Activated T-helper 2 cell treated with anti-CD3 and anti-CD28 coated beads, Interferon-gamma antibody, Interleukin-2, Interleukin-4, amounts not matched to agents 10 μg/mL and 5 μg/mL and 100 μg/mL, durations not matched to agents 14 hours and 24 hours and 36 hours (primary cell): ENCODE measurements at regions not wholly inside any gene's neighbourhood (a gene's known extent, or its start where the extent isn't known, plus 50 kb on each side); places are given as distances from the start of the nearest gene placed in this dataset.

ENCODE experiments used
- DNase-seq: peaks from one replicate; pipeline ENCODE4 v3.0.0; 2021; ENCODE audit warnings: low spot score
- H3K27ac Mint-ChIP-seq: one replicate; pipeline ENCODE4 v1.8.0; 2021; ENCODE audit warnings: mixed read lengths
- H3K27me3 Mint-ChIP-seq: one replicate; pipeline ENCODE4 v1.8.0; 2021; ENCODE audit warnings: low read depth, mixed read lengths
- H3K36me3 Mint-ChIP-seq: one replicate; pipeline ENCODE4 v1.8.0; 2021; ENCODE audit warnings: low read depth, mixed read lengths
- H3K4me1 Mint-ChIP-seq: one replicate; pipeline ENCODE4 v1.8.0; 2021; ENCODE audit warnings: low read depth, mixed read lengths
- H3K4me3 Mint-ChIP-seq: one replicate; pipeline ENCODE4 v1.8.0; 2021; ENCODE audit warnings: low read depth, mild to moderate bottlenecking, moderate library complexity, mixed read lengths
- H3K9me3 Mint-ChIP-seq: one replicate; pipeline ENCODE4 v1.8.0; 2021; ENCODE audit warnings: mixed read lengths
- intact Hi-C: fragments of 100-400 bp; cut with micrococcal nuclease; formaldehyde crosslinking; loops from one replicate; pipeline ENCODE4 v1.15.1; 2023

DNA sequence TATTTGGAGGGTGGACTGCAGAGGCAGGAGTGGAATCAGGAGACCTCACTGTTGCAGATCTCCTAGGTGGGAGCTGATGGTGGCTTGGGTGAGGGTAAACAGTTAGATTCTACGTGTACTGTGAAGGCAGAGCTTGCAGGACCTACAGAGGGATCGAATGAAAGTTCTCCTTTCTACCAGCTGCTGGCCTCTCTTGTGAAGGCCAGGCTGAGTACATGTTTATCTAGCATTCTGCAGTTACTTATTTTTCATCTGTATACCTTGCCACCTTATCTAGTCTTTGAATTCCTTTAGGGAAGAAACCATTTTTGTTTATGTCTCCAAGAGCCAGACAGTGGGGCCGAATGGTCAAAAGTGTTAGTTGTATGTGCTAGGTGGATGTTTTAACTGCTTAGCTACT, 57.6 kb downstream of the PTTG1 start:
- no peak overlapping the region for H3K4me3 Mint-ChIP-seq
- no peak for DNase-seq
- H3K36me3 Mint-ChIP-seq: peaks cover 80% of the 10 kb centered on the region
- H3K9me3 Mint-ChIP-seq: no peaks in the 10 kb centered on the region
- H3K27me3 Mint-ChIP-seq: no peaks in the 10 kb centered on the region
- intact Hi-C loops: no loop called here
- peak overlapping the region; percentile 85 for H3K27ac Mint-ChIP-seq
- peaks cover 70% of the 10 kb centered on the region for H3K4me1 Mint-ChIP-seq

DNA sequence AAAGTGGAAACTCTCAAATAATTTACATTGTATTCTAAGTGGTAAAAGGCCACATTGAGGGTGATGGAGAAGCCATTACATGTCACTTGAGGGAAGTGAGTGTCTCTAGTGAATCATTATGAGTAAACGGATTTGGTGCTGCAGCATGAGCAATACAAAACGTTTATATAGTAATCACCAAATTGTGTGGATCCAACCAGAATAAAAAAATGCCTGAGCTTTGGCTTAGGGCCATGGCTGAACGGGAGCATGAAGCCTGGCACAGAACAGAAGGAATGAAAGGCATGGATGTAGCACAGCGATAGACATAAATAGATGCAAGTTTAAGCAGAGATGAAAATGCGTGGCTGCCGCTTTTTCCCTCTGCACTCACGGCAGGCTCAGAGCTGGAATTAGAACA, 58.3 kb downstream of the PTTG1 start:
- H3K4me3 Mint-ChIP-seq: no peak overlapping the region
- H3K4me1 Mint-ChIP-seq: peaks cover 72% of the 10 kb centered on the region
- H3K27me3 Mint-ChIP-seq: no peaks in the 10 kb centered on the region
- peaks cover 82% of the 10 kb centered on the region for H3K36me3 Mint-ChIP-seq
- intact Hi-C loops: no loop called here
- DNase-seq: no peak
- peak overlapping the region; percentile 85 for H3K27ac Mint-ChIP-seq
- H3K9me3 Mint-ChIP-seq: no peaks in the 10 kb centered on the region

DNA sequence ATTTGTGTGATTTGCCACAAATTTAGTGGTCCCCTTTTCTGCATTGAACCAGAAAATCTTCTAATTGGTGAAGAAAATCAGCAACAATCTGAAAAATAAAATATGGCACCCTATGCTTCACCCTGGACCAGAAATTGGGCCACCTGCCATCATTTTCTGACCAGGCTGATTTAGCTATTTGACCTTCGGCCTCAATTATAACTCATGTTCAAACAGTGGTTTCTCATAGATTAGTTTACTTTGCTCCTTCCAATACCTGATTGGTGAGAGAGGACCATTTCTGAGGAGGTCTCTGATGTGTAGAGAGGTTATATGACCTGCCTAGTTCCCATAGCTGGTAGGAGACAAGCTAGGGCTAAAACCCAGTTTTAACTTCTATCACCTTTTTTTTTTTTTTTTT, 59.0 kb downstream of the PTTG1 start:
- Mint-ChIP-seq H3K9me3 (no peaks in the 10 kb centered on the region), H3K27ac (peak overlapping the region; percentile 46), H3K27me3 (no peaks in the 10 kb centered on the region), H3K4me3 (no peak overlapping the region), H3K36me3 (peaks cover 83% of the 10 kb centered on the region), H3K4me1 (peaks cover 72% of the 10 kb centered on the region)
- intact Hi-C loops: no loop called here
- no peak for DNase-seq

DNA sequence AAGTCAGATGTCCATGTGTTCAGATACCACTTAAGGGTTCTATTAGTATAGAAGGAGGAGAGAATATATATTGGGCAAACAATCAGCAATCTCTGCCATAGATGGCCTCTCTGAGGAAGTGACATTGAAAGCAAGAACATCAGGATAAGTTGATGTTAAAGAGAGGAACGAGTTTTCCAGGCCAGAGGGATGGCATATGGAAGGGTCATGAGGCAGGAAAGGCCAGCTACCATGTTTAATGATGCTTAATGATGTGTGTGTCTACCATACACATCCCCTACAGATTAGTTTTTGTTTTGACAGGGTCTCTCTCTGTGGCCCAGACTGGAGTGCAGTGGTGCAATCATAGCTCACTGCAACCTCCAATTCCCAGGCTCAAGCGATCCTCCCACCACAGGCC, 63.0 kb downstream of the PTTG1 start:
- peaks cover 84% of the 10 kb centered on the region for H3K36me3 Mint-ChIP-seq
- peaks cover 56% of the 10 kb centered on the region for H3K4me1 Mint-ChIP-seq
- H3K27me3 Mint-ChIP-seq: no peaks in the 10 kb centered on the region
- intact Hi-C loops: loop anchor here (2.0 kb wide), 1 partner anchor 14 kb away; no protein-coding TSS in a partner anchor
- DNase-seq: no peak
- H3K27ac Mint-ChIP-seq: peak overlapping the region; percentile 48
- no peak overlapping the region for H3K4me3 Mint-ChIP-seq
- no peaks in the 10 kb centered on the region for H3K9me3 Mint-ChIP-seq

DNA sequence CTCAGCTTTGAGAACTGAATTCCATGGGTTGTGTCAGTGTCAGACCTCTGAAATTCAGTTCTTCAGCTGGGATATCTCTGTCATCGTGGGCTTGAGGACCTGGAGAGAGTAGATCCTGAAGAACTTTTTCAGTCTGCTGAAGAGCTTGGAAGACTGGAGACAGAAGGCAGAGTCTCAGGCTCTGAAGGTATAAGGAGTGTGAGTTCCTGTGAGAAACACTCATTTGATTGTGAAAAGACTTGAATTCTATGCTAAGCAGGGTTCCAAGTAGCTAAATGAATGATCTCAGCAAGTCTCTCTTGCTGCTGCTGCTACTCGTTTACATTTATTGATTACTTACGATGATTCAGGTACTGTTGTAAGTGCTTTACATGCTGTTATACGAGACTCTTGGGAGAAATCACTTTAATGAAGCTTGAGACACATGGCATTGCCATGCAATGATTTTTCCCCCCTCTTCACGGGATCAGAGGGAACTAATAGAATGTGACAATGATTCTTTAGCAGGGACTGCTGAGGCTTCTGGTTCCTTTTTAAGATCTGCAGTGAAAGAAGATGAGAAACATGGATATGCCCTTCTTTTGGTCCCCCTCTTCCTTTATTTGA, 63.8 kb downstream of the PTTG1 start:
- Mint-ChIP-seq H3K4me3 (no peak overlapping the region), H3K9me3 (no peaks in the 10 kb centered on the region), H3K27ac (peak overlapping the region; percentile 17), H3K36me3 (peaks cover 80% of the 10 kb centered on the region), H3K27me3 (no peaks in the 10 kb centered on the region), H3K4me1 (peaks cover 52% of the 10 kb centered on the region)
- no peak for DNase-seq
- intact Hi-C loops: loop anchor here (2.0 kb wide), 1 partner anchor 15 kb away; no protein-coding TSS in a partner anchor

DNA sequence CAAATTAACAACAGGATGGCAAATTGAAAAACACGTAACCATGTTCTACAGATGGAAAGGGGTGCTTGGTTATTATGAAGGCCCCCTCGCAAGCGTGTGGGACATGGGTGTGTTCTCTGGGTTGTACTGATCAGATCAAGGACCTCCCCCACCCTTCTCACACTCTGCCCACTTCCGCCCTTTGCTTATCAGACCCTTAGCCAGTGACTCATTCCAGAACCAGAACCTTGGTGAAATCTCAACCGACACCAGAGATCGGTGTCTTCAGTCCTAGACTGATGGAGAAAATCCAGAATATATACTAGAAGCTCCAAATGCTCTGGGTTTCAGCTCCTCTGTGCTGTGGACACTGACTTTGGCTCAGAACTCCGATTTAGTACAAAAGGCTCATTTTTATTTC, 64.9 kb downstream of the PTTG1 start:
- H3K4me1 Mint-ChIP-seq: peaks cover 55% of the 10 kb centered on the region
- DNase-seq: no peak
- peaks cover 82% of the 10 kb centered on the region for H3K36me3 Mint-ChIP-seq
- H3K27me3 Mint-ChIP-seq: no peaks in the 10 kb centered on the region
- H3K9me3 Mint-ChIP-seq: no peaks in the 10 kb centered on the region
- H3K4me3 Mint-ChIP-seq: no peak overlapping the region
- intact Hi-C loops: no loop called here
- peak overlapping the region; percentile 17 for H3K27ac Mint-ChIP-seq

DNA sequence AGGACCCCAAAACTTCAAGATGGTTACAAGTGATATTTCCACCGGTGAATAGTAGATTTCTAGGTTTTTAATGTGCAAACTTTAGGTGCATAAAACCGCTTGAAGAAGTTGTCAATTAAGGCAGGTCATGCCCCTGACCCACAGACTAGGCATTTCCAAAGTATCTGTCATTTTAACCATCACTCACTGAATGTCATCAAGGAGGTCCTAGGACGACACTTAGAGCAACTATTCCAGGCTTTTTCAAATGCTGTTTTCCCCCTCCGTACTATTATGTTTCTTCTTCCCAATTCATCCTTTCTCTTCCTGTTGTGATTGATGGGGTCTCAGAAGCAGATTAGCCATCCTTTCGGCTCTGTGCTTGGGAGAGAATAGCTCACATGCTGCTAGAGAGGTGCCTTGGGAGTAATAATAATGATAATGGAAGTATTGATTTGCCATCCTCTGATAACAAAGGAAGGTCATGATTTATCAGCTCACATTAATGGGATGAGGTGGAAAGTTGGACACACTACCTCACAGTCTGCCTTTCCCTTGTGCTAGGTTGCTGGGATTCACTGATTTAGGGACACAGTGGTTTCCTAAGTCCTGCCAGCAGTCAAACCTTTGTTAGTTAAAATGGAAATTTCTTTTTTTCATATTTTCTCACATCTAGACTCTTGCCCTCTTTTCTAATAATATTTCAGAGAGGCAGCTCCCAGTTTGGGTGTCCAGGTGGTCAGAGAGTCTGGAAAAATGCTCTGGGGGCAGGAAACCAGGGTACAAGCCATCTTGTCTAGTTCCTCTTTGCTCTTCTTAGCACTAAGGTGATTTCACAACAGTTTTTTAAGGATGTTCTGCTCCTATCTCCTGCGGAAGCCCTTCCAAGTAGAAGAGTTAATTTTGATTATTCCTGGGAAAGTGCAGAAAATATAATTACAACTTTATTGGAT, 67.0 kb downstream of the PTTG1 start:
- intact Hi-C loops: loop anchor here (1.0 kb wide), 1 partner anchor 8 kb away; no protein-coding TSS in a partner anchor
- H3K4me3 Mint-ChIP-seq: no peak overlapping the region
- H3K9me3 Mint-ChIP-seq: no peaks in the 10 kb centered on the region
- peaks cover 68% of the 10 kb centered on the region for H3K36me3 Mint-ChIP-seq
- H3K27ac Mint-ChIP-seq: peak overlapping the region; percentile 52
- H3K27me3 Mint-ChIP-seq: no peaks in the 10 kb centered on the region
- H3K4me1 Mint-ChIP-seq: peaks cover 45% of the 10 kb centered on the region
- no peak for DNase-seq

DNA sequence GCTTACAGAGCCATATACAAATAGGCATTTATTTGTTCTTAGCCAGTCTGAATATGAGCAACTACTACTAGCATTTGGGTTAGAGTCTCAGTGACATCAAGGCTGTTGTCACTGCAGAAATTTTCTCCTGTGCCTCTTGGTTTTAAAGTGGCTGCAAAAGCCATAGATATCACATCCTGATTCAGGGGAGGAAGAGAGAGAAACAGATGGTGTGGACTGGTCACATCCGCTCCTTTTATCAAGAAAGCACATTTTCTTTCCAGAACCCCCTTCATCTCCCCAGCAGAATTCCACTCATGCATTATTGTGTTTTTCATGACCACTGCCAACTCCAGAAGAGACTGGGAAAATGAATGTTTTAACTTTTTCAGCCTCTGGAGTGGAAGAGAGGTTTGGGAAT, 69.8 kb downstream of the PTTG1 start:
- peak overlapping the region; percentile 31 for H3K27ac Mint-ChIP-seq
- H3K36me3 Mint-ChIP-seq: peaks cover 57% of the 10 kb centered on the region
- DNase-seq: no peak
- no peak overlapping the region for H3K4me3 Mint-ChIP-seq
- H3K4me1 Mint-ChIP-seq: peaks cover 46% of the 10 kb centered on the region
- no peaks in the 10 kb centered on the region for H3K9me3 Mint-ChIP-seq
- intact Hi-C loops: no loop called here
- no peaks in the 10 kb centered on the region for H3K27me3 Mint-ChIP-seq

DNA sequence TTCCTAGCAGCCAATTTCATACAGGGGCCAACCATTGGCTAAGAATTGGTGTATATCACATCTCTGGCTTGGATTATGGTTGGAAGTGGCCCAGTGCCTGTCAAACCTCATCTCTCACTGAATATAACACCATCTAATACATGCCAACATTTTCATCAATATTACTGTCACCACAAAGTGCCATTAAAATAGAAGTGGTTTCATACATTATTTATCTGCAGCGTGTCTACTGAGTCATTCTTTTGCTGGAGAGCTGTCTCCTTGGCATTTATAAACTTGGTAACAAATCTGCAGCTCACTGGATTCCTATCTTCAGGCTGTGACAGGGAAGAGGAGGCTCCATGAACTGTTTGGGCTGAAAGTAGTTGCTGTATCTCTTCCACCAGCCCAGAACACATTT, 70.9 kb downstream of the PTTG1 start:
- Mint-ChIP-seq H3K27me3 (no peaks in the 10 kb centered on the region), H3K9me3 (no peaks in the 10 kb centered on the region), H3K27ac (no peak overlapping the region), H3K36me3 (peaks cover 48% of the 10 kb centered on the region), H3K4me1 (peaks cover 47% of the 10 kb centered on the region), H3K4me3 (no peak overlapping the region)
- no peak for DNase-seq
- intact Hi-C loops: no loop called here

DNA sequence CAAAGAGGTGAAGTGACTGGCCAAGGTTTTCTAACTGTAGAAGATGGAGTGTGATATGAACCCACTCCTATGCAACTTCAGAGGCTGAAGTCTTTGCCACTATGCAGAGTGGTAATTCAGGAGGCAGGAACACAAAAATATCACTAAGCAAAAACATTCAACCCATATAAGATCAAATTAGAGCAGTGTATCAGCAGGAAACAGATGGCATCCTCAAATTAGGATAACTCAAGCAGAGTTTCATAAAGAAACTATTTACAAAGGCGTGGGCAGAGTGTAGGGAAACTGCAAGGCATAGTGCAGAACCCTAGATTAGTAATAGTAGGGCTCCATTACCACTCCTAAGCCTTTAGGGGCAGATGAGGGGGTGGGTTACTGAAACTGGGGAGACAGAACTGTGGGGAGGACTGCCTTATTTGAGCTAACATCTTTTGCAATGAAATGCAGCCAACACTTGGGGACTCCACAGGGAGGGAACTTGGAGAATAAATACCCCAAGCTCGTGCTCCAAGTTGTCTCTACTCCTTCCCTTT, 72.2 kb downstream of the PTTG1 start:
- no peaks in the 10 kb centered on the region for H3K27me3 Mint-ChIP-seq
- H3K36me3 Mint-ChIP-seq: peaks cover 39% of the 10 kb centered on the region
- H3K4me3 Mint-ChIP-seq: no peak overlapping the region
- peak overlapping the region; percentile 13 for H3K27ac Mint-ChIP-seq
- intact Hi-C loops: no loop called here
- no peaks in the 10 kb centered on the region for H3K9me3 Mint-ChIP-seq
- DNase-seq: no peak
- H3K4me1 Mint-ChIP-seq: peaks cover 45% of the 10 kb centered on the region

DNA sequence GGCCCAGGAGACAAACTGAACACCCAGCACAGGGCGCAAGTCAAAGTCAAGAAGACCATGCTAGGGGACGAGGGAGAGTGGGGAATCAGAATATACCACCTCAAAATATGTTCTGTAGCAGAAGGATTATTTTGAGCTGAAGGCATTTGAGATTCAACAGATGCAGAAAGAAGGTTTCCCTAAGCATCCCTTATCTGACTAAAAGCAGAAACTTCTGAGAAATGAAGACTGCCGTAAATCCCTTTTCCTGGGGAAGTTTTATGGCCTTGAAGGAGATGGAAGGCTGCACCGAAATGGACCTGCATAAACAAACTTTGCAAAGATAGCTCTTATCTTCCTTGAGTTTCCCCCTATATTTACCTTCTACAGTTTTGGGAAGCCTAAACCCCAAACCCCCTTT, 72.8 kb downstream of the PTTG1 start:
- Mint-ChIP-seq H3K4me3 (no peak overlapping the region), H3K9me3 (no peaks in the 10 kb centered on the region), H3K27ac (peak overlapping the region; percentile 13), H3K36me3 (peaks cover 33% of the 10 kb centered on the region), H3K4me1 (peaks cover 45% of the 10 kb centered on the region), H3K27me3 (no peaks in the 10 kb centered on the region)
- intact Hi-C loops: no loop called here
- DNase-seq: no peak

DNA sequence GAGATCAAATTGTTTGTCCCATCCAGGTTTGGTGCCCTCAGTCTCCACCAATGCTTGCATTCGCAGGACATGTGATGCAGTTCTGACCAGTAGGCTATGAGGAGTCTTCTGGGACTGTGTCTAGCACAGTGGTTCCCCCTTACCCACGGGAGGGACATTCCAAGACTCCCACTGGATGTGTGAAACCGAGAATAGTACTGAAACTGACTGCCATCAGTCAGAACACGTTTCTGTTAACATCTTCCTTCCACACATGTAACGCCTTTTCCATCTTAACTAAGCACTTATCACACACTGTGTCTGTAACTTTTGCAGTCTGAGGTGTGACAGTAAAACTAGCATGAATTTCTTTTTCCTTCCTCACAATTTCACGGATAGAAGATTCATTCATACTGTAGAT, 74.7 kb downstream of the PTTG1 start:
- Mint-ChIP-seq H3K4me3 (no peak overlapping the region), H3K27me3 (no peaks in the 10 kb centered on the region), H3K36me3 (peaks cover 27% of the 10 kb centered on the region), H3K9me3 (no peaks in the 10 kb centered on the region), H3K4me1 (peaks cover 42% of the 10 kb centered on the region), H3K27ac (peak overlapping the region; percentile 75)
- intact Hi-C loops: loop anchor here (1.0 to 2.0 kb wide), 5 partner anchors 8 to 57 kb away; no protein-coding TSS in a partner anchor
- DNase-seq: no peak

DNA sequence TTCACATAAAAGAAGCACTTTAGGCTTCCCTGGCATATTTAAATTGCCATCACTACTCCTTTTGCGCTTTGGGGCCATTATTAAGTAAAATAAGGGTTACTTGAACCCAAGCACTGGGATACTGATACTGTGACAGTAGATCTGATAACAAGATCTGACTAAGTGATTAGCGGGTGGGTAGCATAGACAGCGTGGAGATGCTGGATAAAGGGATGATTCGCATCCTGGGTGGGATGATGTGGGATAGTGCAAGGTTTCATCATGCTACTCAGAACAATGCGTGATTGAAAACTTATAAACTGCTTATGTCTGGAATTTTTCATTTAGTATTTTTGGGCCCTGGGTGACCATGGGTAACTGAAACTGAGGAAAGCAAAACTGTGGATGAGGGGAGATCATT, 75.1 kb downstream of the PTTG1 start:
- Mint-ChIP-seq H3K27me3 (no peaks in the 10 kb centered on the region), H3K4me3 (no peak overlapping the region), H3K27ac (peak overlapping the region; percentile 75), H3K9me3 (no peaks in the 10 kb centered on the region), H3K36me3 (peaks cover 25% of the 10 kb centered on the region), H3K4me1 (peaks cover 42% of the 10 kb centered on the region)
- no peak for DNase-seq
- intact Hi-C loops: loop anchor here (1.0 to 2.0 kb wide), 5 partner anchors 8 to 57 kb away; no protein-coding TSS in a partner anchor
